Vagina (tissue), 2 donors: ENCODE measurements at regions not wholly inside any gene's neighbourhood (a gene's known extent, or its start where the extent isn't known, plus 50 kb on each side); places are given as distances from the start of the nearest gene placed in this dataset.

ENCODE experiments used
- POLR2A ChIP-seq, 2 donors: fragments of 450-650 bp; IDR thresholded peaks; one replicate each; pipeline ENCODE4 v1.6.1; 2017; ENCODE audit warnings: antibody characterized with exemption in 2 of 2, mild to moderate bottlenecking in 2 of 2, moderate library complexity in 2 of 2
- POLR2AphosphoS5 ChIP-seq, 2 donors: sonication (generic); formaldehyde crosslinking; IDR thresholded peaks; one replicate each; pipeline ENCODE4 v1.9.0; 2017; ENCODE audit warnings: antibody characterized with exemption in 2 of 2, mild to moderate bottlenecking in 2 of 2, low read depth in 1 of 2; ENCODE audit not compliant: insufficient read depth in 1 of 2
- TF ChIP-seq, protein P1 (sequence below), 3 experiments: fragments of 450-650 bp in 2 of 3; fragments of 200-600 bp in 1 of 3; sonication (generic) in 1 of 3; IDR thresholded peaks; one replicate each; pipeline ENCODE4 v1.5.1; 2017 to 2019; ENCODE audit warnings: antibody characterized with exemption in 3 of 3, mild to moderate bottlenecking in 2 of 3, moderate library complexity in 2 of 3

DNA sequence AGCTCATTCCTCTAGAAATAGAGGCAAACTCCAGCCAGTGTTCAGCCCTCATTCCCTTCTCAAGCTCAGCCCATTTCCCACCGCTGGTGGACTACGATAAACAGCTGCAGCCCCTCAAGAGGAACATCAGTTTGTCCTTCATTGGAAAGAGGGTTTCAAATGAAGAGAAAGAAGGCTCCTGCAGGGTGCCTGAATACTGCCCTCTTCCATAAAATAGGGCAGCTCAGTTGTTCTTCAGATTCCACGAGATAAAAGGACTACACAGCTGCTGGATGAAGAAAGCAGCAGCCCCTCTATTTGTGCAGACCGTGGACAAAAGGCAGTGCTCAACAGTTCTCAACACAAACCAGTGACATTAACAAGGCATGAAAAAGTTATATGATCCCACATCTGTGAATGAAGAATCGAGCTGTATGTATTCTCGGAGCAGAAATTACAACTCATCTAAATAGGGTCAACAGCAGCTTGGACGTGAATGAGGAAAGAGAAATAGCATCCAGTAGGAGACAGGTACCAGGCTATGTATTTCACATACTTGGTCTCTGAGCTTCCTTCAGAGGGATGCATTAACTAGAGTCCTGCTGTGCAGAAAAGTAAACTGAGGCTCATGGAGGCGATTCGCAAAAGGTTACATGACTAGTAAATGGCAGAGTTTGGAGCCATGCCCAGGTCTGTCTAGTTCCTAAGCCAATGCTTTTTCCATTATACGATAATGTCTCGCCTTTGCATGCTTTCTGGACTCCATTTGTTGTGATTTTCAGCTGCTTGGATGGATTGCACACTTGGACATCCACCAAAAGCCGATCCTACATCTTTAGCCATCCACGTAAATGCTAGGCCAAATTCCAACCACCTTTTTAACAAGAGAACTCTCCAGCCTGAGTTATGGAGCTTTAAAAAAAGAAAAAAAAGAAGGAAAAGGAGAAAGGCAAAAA lies 301.2 kb upstream of the PPARGC1A start:
- no peak for TF ChIP-seq POLR2A (IDR thresholded peaks at IDR 0.05)
- TF ChIP-seq, protein P1, sequence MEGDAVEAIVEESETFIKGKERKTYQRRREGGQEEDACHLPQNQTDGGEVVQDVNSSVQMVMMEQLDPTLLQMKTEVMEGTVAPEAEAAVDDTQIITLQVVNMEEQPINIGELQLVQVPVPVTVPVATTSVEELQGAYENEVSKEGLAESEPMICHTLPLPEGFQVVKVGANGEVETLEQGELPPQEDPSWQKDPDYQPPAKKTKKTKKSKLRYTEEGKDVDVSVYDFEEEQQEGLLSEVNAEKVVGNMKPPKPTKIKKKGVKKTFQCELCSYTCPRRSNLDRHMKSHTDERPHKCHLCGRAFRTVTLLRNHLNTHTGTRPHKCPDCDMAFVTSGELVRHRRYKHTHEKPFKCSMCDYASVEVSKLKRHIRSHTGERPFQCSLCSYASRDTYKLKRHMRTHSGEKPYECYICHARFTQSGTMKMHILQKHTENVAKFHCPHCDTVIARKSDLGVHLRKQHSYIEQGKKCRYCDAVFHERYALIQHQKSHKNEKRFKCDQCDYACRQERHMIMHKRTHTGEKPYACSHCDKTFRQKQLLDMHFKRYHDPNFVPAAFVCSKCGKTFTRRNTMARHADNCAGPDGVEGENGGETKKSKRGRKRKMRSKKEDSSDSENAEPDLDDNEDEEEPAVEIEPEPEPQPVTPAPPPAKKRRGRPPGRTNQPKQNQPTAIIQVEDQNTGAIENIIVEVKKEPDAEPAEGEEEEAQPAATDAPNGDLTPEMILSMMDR (IDR thresholded peaks at IDR 0.05) = no peak
- TF ChIP-seq POLR2AphosphoS5 (IDR thresholded peaks at IDR 0.05; ENCODE audit: insufficient read depth in 1 of 2, low read depth in 1 of 2) = no peak
